PFSK-1 (cell line): ENCODE measurements at regions not wholly inside any gene's neighbourhood (a gene's known extent, or its start where the extent isn't known, plus 50 kb on each side); places are given as distances from the start of the nearest gene placed in this dataset.

Source experiments
- FOXP2 ChIP-seq: optimal IDR thresholded peaks from 2 replicates; pipeline ENCODE3; 2011; ENCODE audit warnings: borderline replicate concordance, control low read depth, inconsistent platforms; ENCODE audit not compliant: insufficient read depth; ENCODE audit errors: extremely low read length, extremely low read depth
- POLR2AphosphoS5 ChIP-seq: IDR thresholded peaks from 2 replicates; pipeline ENCODE4 v1.6.1; 2012; ENCODE audit warnings: low read depth, mild to moderate bottlenecking, control low read depth, low read length, moderate library complexity
- SIN3A ChIP-seq: IDR thresholded peaks from 2 replicates; pipeline ENCODE4 v1.6.1; 2012; ENCODE audit warnings: mild to moderate bottlenecking, low read length, moderate library complexity, borderline replicate concordance; ENCODE audit not compliant: insufficient read depth
- TAF1 ChIP-seq: IDR thresholded peaks from 2 replicates; pipeline ENCODE4 v1.6.1; 2012; ENCODE audit warnings: low read length, control low read depth, borderline replicate concordance; ENCODE audit not compliant: insufficient read depth
- TF ChIP-seq, protein P1 (sequence below), 2 experiments: IDR thresholded peaks; 2 replicates each; pipeline versions ENCODE4 v1.6.1 to v1.8.0; 2011 to 2012; ENCODE audit warnings: low read depth in 2 of 2, low read length in 2 of 2, control low read depth in 1 of 2, inconsistent platforms in 1 of 2, mild to moderate bottlenecking in 1 of 2, moderate library complexity in 1 of 2; ENCODE audit not compliant: insufficient read depth in 1 of 2

DNA sequence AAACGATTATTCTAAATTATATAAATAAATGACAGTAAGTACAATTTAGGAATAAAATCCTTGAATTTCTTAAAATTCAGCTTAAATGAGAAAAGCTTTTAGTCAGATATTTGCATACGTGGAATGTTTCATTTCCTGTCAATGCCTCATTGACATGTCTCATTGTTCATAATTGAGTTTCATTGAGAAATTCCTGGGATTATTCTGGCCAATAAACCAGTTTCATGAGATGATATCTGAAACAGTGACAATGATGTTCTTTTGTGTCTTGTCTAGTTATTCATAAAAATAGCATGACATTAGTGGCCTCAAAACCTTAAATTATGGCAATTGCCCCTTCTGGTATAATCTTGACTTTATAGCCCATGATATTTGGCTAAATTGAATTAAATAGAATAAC, 95.8 kb downstream of the DKK1 start:
- TF ChIP-seq TAF1, result no peak

DNA sequence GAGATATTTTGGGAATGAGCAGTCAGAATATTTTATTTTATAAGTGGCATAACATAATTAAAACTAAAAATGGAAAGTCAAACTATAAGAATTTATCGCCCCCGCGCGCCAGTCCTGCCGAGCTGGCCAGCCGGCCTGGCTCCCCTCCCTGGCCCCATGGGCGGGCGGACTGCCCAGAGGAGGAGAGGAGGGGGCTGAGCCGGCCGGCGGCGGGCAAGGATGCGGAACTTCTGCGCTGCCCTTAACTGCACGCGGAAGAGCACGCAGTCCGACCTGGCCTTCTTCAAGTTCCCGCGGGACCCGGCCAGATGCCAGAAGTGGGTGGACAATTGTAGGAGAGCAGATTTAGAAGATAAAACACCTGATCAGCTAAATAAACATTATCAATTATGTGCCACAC, 96.8 kb downstream of the DKK1 start:
- TF ChIP-seq SIN3A (no peak), POLR2AphosphoS5 (no peak), TAF1 (no peak), FOXP2 (no peak)
- TF ChIP-seq, protein P1, sequence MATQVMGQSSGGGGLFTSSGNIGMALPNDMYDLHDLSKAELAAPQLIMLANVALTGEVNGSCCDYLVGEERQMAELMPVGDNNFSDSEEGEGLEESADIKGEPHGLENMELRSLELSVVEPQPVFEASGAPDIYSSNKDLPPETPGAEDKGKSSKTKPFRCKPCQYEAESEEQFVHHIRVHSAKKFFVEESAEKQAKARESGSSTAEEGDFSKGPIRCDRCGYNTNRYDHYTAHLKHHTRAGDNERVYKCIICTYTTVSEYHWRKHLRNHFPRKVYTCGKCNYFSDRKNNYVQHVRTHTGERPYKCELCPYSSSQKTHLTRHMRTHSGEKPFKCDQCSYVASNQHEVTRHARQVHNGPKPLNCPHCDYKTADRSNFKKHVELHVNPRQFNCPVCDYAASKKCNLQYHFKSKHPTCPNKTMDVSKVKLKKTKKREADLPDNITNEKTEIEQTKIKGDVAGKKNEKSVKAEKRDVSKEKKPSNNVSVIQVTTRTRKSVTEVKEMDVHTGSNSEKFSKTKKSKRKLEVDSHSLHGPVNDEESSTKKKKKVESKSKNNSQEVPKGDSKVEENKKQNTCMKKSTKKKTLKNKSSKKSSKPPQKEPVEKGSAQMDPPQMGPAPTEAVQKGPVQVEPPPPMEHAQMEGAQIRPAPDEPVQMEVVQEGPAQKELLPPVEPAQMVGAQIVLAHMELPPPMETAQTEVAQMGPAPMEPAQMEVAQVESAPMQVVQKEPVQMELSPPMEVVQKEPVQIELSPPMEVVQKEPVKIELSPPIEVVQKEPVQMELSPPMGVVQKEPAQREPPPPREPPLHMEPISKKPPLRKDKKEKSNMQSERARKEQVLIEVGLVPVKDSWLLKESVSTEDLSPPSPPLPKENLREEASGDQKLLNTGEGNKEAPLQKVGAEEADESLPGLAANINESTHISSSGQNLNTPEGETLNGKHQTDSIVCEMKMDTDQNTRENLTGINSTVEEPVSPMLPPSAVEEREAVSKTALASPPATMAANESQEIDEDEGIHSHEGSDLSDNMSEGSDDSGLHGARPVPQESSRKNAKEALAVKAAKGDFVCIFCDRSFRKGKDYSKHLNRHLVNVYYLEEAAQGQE (IDR thresholded peaks at IDR 0.05; ENCODE audit: insufficient read depth in 1 of 2, low read depth in 2 of 2, low read length in 2 of 2), result no peak

DNA sequence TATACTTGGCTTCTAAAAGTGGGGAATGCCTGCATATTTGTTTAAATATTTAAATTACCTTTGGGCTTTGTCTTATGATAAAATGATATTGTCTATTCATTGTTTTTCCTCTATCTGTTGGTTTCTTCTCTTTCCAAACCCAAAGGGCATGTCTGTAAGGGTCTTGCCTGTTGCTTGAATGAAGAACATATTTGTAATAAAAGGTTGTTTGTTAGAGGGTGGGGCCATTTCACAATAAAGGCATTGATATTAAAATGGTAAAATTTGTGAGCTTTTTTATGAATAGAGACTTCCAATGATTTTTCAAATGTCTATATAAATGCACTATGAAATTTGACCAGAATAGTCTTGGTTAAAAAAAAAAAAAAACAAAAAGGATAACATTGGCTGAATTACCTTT, 105.2 kb downstream of the DKK1 start:
- TF ChIP-seq TAF1, result no peak
- TF ChIP-seq SIN3A, result no peak
- TF ChIP-seq, protein P1 (IDR thresholded peaks at IDR 0.05; ENCODE audit: insufficient read depth in 1 of 2, low read depth in 2 of 2, low read length in 2 of 2), result no peak
- TF ChIP-seq FOXP2, result no peak
- TF ChIP-seq POLR2AphosphoS5, result no peak

DNA sequence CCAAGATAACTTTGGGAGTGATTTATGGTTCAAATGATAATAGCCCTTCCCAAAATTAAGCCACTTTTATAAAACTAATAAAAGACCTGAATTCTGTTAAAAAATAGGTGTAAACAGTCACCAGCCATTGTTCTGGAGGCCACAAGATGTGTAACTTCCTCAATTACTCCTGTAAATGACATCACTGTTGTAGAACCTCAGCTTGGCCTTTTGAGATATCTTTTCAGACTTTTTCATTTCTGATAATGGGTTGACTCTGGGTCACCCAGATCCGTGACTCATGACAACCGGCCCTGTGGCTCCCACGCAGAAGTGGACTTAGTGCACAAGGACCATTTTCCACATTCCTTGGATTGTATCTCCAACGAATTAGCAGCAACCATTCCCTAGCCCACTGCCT, 106.6 kb downstream of the DKK1 start:
- TF ChIP-seq FOXP2, result no peak
- TF ChIP-seq POLR2AphosphoS5, result no peak
- no peak for TF ChIP-seq TAF1
- TF ChIP-seq, protein P1 (IDR thresholded peaks at IDR 0.05; ENCODE audit: insufficient read depth in 1 of 2, low read depth in 2 of 2, low read length in 2 of 2), result no peak
- no peak for TF ChIP-seq SIN3A

DNA sequence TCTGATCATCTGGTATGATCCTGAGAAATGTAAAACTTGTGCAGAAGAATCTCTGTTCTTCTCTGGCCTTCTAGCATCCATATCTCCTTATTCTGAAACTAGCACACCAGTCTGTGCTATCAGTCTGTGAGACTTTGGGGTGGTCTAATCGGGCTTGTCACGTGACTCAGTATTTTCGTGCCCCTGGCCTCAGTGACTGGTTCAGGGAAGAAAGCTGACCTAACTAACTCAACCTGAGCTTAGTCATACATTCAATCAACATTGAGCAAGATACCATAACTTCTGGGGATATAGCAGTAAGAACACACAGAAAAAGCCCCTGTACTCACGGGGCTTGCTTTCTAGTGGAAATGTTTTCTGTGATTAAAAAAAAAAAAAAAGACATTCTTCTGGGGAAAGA, 109.3 kb downstream of the DKK1 start:
- TF ChIP-seq TAF1, result no peak
- no peak for TF ChIP-seq POLR2AphosphoS5
- TF ChIP-seq FOXP2, result no peak
- TF ChIP-seq, protein P1 (IDR thresholded peaks at IDR 0.05; ENCODE audit: insufficient read depth in 1 of 2, low read depth in 2 of 2, low read length in 2 of 2), result no peak
- TF ChIP-seq SIN3A, result no peak

DNA sequence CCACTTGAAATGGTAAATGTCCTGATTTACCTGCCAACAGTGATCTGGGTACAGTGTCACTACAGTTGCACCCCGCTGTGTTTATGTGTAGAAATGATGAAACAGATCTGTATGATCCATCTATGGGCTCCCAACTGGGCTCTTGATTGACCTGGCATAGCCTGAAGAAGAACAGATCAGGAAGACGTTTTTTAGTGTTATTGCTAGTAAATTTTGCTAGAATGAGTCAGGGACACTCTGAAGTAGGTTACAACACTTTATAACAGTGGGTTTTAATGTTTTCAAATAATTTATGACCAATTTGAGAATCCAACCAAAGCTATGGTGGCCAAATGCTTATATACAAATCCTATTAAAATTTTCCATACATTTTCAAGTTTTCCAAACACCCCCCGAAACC, 110.3 kb downstream of the DKK1 start:
- TF ChIP-seq SIN3A, result no peak
- no peak for TF ChIP-seq POLR2AphosphoS5
- TF ChIP-seq TAF1, result no peak
- no peak for TF ChIP-seq FOXP2
- TF ChIP-seq, protein P1 (IDR thresholded peaks at IDR 0.05; ENCODE audit: insufficient read depth in 1 of 2, low read depth in 2 of 2, low read length in 2 of 2), result no peak
